ENCODE measurements at regions not wholly inside any gene's neighbourhood (a gene's known extent, or its start where the extent isn't known, plus 50 kb on each side); places are given as distances from the start of the nearest gene placed in this dataset.

- no peak for TF ChIP-seq CTCF (IDR thresholded peaks at IDR 0.05; ENCODE audit: borderline replicate concordance, extremely low read depth, low read length, poor library complexity, severe bottlenecking)
- no peak for TF ChIP-seq EZH2 (IDR thresholded peaks at IDR 0.05; ENCODE audit: borderline replicate concordance, low read depth, low read length, severe bottlenecking)
Measured at GRCh38 chr17:5669191-5669590, 84.9 kb upstream of the NLRP1 start.
